Uterus (tissue), 2 donors: ENCODE measurements at regions not wholly inside any gene's neighbourhood (a gene's known extent, or its start where the extent isn't known, plus 50 kb on each side); places are given as distances from the start of the nearest gene placed in this dataset.

ENCODE experiments used
- CTCF ChIP-seq, 4 experiments: fragments of 200-600 bp in 2 of 4; fragments of 450-650 bp in 2 of 4; sonication (generic) in 2 of 4; IDR thresholded peaks; one replicate each; pipeline ENCODE4 v1.5.1; 2016 to 2019; ENCODE audit warnings: antibody characterized with exemption in 4 of 4, mild to moderate bottlenecking in 2 of 4, moderate library complexity in 1 of 4
- POLR2A ChIP-seq, 2 donors: fragments of 450-650 bp; IDR thresholded peaks; one replicate each; pipeline ENCODE4 v1.6.1; 2016; ENCODE audit warnings: antibody characterized with exemption in 2 of 2, mild to moderate bottlenecking in 1 of 2, moderate library complexity in 1 of 2

GRCh38 chr3:147846293-147846692, 437.1 kb downstream of the ZIC1 start:
- TF ChIP-seq CTCF (IDR thresholded peaks at IDR 0.05) (no peak), POLR2A (IDR thresholded peaks at IDR 0.05) (no peak)
